ENCODE measurements at regions not wholly inside any gene's neighbourhood (a gene's known extent, or its start where the extent isn't known, plus 50 kb on each side); places are given as distances from the start of the nearest gene placed in this dataset.

- DNase-seq (ENCODE audit: low read depth): no peak
Measured at GRCh38 chr21:16180614-16181013, 450.8 kb downstream of the USP25 start.

- DNase-seq (ENCODE audit: low read depth): no peak
Measured at GRCh38 chr21:16181018-16181417, 451.2 kb downstream of the USP25 start.

GRCh38 chr21:16185766-16186165 lies 456.0 kb downstream of the USP25 start:
- no peak for DNase-seq (ENCODE audit: low read depth)

- no peak for DNase-seq (ENCODE audit: low read depth)
Measured at GRCh38 chr21:16186742-16187141, 457.0 kb downstream of the USP25 start.

- no peak for DNase-seq (ENCODE audit: low read depth)
Measured at GRCh38 chr21:16187603-16188301, 458.0 kb downstream of the USP25 start.

GRCh38 chr21:16192902-16193301 lies 463.1 kb downstream of the USP25 start:
- no peak for DNase-seq (ENCODE audit: low read depth)

GRCh38 chr21:16193496-16194094 lies 463.8 kb downstream of the USP25 start:
- no peak for DNase-seq (ENCODE audit: low read depth)

- no peak for DNase-seq (ENCODE audit: low read depth)
Measured at GRCh38 chr21:16194095-16194787, 464.5 kb downstream of the USP25 start.

GRCh38 chr21:16194788-16195537 lies 465.2 kb downstream of the USP25 start:
- no peak for DNase-seq (ENCODE audit: low read depth)

GRCh38 chr21:16195538-16195910 lies 465.7 kb downstream of the USP25 start:
- DNase-seq (ENCODE audit: low read depth): no peak

- no peak for DNase-seq (ENCODE audit: low read depth)
Measured at GRCh38 chr21:16196001-16196400, 466.2 kb downstream of the USP25 start.

- DNase-seq (ENCODE audit: low read depth): no peak
Measured at GRCh38 chr21:16198546-16198945, 468.8 kb downstream of the USP25 start.

GRCh38 chr21:16199539-16199938 lies 469.8 kb downstream of the USP25 start:
- no peak for DNase-seq (ENCODE audit: low read depth)

GRCh38 chr21:16201718-16202117 lies 471.9 kb downstream of the USP25 start:
- DNase-seq (ENCODE audit: low read depth): no peak

GRCh38 chr21:16205527-16205926 lies 475.7 kb downstream of the USP25 start:
- DNase-seq (ENCODE audit: low read depth): no peak

GRCh38 chr21:16211339-16212303 lies 481.8 kb downstream of the USP25 start:
- no peak for DNase-seq (ENCODE audit: low read depth)

GRCh38 chr21:16213518-16213917 lies 483.7 kb downstream of the USP25 start:
- no peak for DNase-seq (ENCODE audit: low read depth)

- no peak for DNase-seq (ENCODE audit: low read depth)
Measured at GRCh38 chr21:16215193-16215592, 485.4 kb downstream of the USP25 start.

- no peak for DNase-seq (ENCODE audit: low read depth)
Measured at GRCh38 chr21:16215663-16216183, 485.9 kb downstream of the USP25 start.

GRCh38 chr21:16216288-16216962 lies 486.6 kb downstream of the USP25 start:
- DNase-seq (ENCODE audit: low read depth): no peak
